K562 (cell line): ENCODE measurements at regions not wholly inside any gene's neighbourhood (a gene's known extent, or its start where the extent isn't known, plus 50 kb on each side); places are given as distances from the start of the nearest gene placed in this dataset.

ENCODE experiments used
- ATAC-seq: fragments of 200-7000 bp; cut with Tn5 transposase; 3 replicates; pipeline ENCODE4 v1.9.1; 2020; ENCODE audit warnings: moderate library complexity
- BruUV-seq: library from RNA; stranded (reverse); fragments of 400-500 nt; replicated peaks from 2 replicates; lab custom pipeline; 2021; lab: Mats Ljungman, UMichigan
- CTCF ChIA-PET: fragments of 300-600 bp; formaldehyde crosslinking; extraction: SDS; loops from one replicate; lab custom pipeline; 2021; ENCODE audit warnings: low intra/inter-chr PET ratio; lab: Yijun Ruan, JAX
- POLR2A ChIA-PET: fragments of 300-600, 350-650 bp; sonication (Branson Sonifier 250); formaldehyde crosslinking; extraction: SDS; loops from one replicate; lab custom pipeline; 2021; ENCODE audit warnings: antibody characterized with exemption, inconsistent platforms; lab: Yijun Ruan, JAX
- DNase-seq, 4 experiments: peaks; one replicate each; pipeline versions ENCODE4 v3.0.0 to v3.0.0-alpha.2; 2011 to 2018; ENCODE audit warnings: low spot score in 3 of 4, mixed read lengths in 3 of 4; ENCODE audit errors: extremely low read depth in 1 of 4
- FAIRE-seq: peaks from 2 replicates; lab custom pipeline; 2011; peaks lifted over from hg19 to GRCh38; lab: Jason Lieb, UNC
- H2AFZ ChIP-seq: 2 replicates; pipeline ENCODE4 v1.6.0; 2011; ENCODE audit warnings: low read depth, low read length, control low read depth, inconsistent platforms
- H3K27ac ChIP-seq: fragments of 200-600 bp; 3 replicates; pipeline ENCODE4 v1.8.0; 2011; ENCODE audit warnings: low read depth, mild to moderate bottlenecking, control low read depth, inconsistent platforms, low read length, moderate library complexity, mixed read lengths; ENCODE audit errors: extremely low read depth
- H3K27me3 ChIP-seq, 2 experiments: fragments of 300-600 bp in 1 of 2; 2 replicates in 1 of 2; 3 replicates in 1 of 2; pipeline versions ENCODE4 v1.6.0 to v1.8.0; 2011; ENCODE audit warnings: inconsistent platforms in 2 of 2, low read length in 2 of 2, mild to moderate bottlenecking in 1 of 2, mixed read lengths in 1 of 2, moderate library complexity in 1 of 2; ENCODE audit not compliant: control insufficient read depth in 2 of 2, insufficient read depth in 2 of 2
- H3K36me3 ChIP-seq: fragments of 300-600 bp; 3 replicates; pipeline ENCODE4 v1.8.0; 2011; ENCODE audit warnings: mild to moderate bottlenecking, low read length, inconsistent platforms; ENCODE audit not compliant: control insufficient read depth, insufficient read depth
- H3K4me1 ChIP-seq, 2 experiments: fragments of 200-600 bp in 1 of 2; replicated peaks in 1 of 2; 2 replicates in 1 of 2; 3 replicates in 1 of 2; pipeline versions ENCODE4 v1.5.1 to v1.8.0; 2011; ENCODE audit warnings: inconsistent platforms in 2 of 2, low read length in 2 of 2, mild to moderate bottlenecking in 1 of 2, mixed read lengths in 1 of 2, moderate library complexity in 1 of 2; ENCODE audit not compliant: control insufficient read depth in 2 of 2, insufficient read depth in 2 of 2
- H3K4me2 ChIP-seq: 2 replicates; pipeline ENCODE4 v1.6.1; 2011; ENCODE audit warnings: low read length, control low read depth, inconsistent platforms, mixed read lengths; ENCODE audit not compliant: insufficient read depth
- H3K4me3 ChIP-seq: fragments of 200-600 bp; sonication (generic), shearing (Covaris generic); 2 replicates; pipeline ENCODE4 v1.5.1; 2016; ENCODE audit warnings: control low read depth, inconsistent platforms
- H3K79me2 ChIP-seq: fragments of 200-600 bp; 3 replicates; pipeline ENCODE4 v1.8.0; 2011; ENCODE audit warnings: low read length, inconsistent platforms; ENCODE audit not compliant: control insufficient read depth, insufficient read depth
- H3K9ac ChIP-seq, 2 experiments: 2 replicates each; pipeline versions ENCODE4 v1.6.0 to v1.6.1; 2011; ENCODE audit warnings: low read depth in 2 of 2, low read length in 2 of 2, control low read depth in 1 of 2, inconsistent platforms in 1 of 2, mild to moderate bottlenecking in 1 of 2, mixed read lengths in 1 of 2; ENCODE audit not compliant: insufficient read depth in 1 of 2
- H3K9me1 ChIP-seq: one replicate; pipeline ENCODE4 v1.6.0; 2011; ENCODE audit warnings: inconsistent platforms, mild to moderate bottlenecking, low read length, moderate library complexity; ENCODE audit not compliant: control insufficient read depth, insufficient read depth
- H3K9me3 ChIP-seq: replicated peaks from 2 replicates; pipeline ENCODE4 v1.5.1; 2011; ENCODE audit warnings: low read depth, low read length, inconsistent platforms; ENCODE audit not compliant: control insufficient read depth, insufficient read depth
- H4K20me1 ChIP-seq: replicated peaks from 2 replicates; pipeline ENCODE4 v1.6.1; 2011; ENCODE audit warnings: low read length, inconsistent platforms, mixed read lengths; ENCODE audit not compliant: control insufficient read depth, insufficient read depth
- KAT7 ChIP-seq: sonication (generic); formaldehyde crosslinking; IDR thresholded peaks from 2 replicates; pipeline ENCODE4 v1.8.0; 2022; ENCODE audit warnings: missing genetic modification reagents, mild to moderate bottlenecking, borderline replicate concordance
- MYC ChIP-seq, 2 experiments: fragments of 250-450 bp in 1 of 2; sonication (Bioruptor Pico) in 1 of 2; IDR thresholded peaks; 2 replicates each; pipeline versions ENCODE4 v1.5.1 to v1.6.1; 2012 to 2021; ENCODE audit warnings: low read depth in 2 of 2, borderline replicate concordance in 1 of 2, improper control_type of control experiment in 1 of 2, low read length in 1 of 2, mild to moderate bottlenecking in 1 of 2, moderate library complexity in 1 of 2
- NFYB ChIP-seq: IDR thresholded peaks from 2 replicates; pipeline ENCODE4 v1.6.1; 2011; ENCODE audit warnings: mild to moderate bottlenecking, moderate library complexity; ENCODE audit not compliant: insufficient read length; ENCODE audit errors: extremely low read depth
- PHF21A ChIP-seq: fragments of 450-650 bp; IDR thresholded peaks from 2 replicates; pipeline ENCODE4 v1.6.1; 2017; ENCODE audit warnings: low read depth, borderline replicate concordance
- SIN3B ChIP-seq: fragments of 450-650 bp; IDR thresholded peaks from 2 replicates; pipeline ENCODE4 v1.6.1; 2017; ENCODE audit warnings: low read depth, mild to moderate bottlenecking, moderate library complexity
- XRCC4 ChIP-seq: IDR thresholded peaks from one replicate; pipeline ENCODE4 v1.6.1; 2011; ENCODE audit not compliant: insufficient read depth, insufficient read length; ENCODE audit errors: extremely low read depth
- ZFP36 ChIP-seq: fragments of 150-350 bp; IDR thresholded peaks from 2 replicates; pipeline ENCODE4 v1.6.1; 2018; ENCODE audit warnings: low read length, low read depth; ENCODE audit not compliant: partially characterized antibody
- ZNF780A ChIP-seq: fragments of 250-450 bp; sonication (Bioruptor Pico); IDR thresholded peaks from 2 replicates; pipeline ENCODE4 v1.5.0; 2021; ENCODE audit warnings: mild to moderate bottlenecking
- WGBS: fragments of 100-300 bp; shearing (Covaris generic); methylation state at CpG from one replicate; pipeline ENCODE4 v1.1.6; 2016; ENCODE audit warnings: low coverage, mixed read lengths; ENCODE audit not compliant: insufficient coverage; ENCODE audit errors: missing lambda C conversion rate; 5-methylcytosine and 5-hydroxymethylcytosine counted together
- in situ Hi-C: fragments of 300-500 bp; cut with MboI; formaldehyde crosslinking; loops from 4 replicates; pipeline ENCODE4 v1.15.0; 2018; ENCODE audit warnings: inconsistent platforms, mixed read lengths
- intact Hi-C: fragments of 100-400 bp; cut with micrococcal nuclease; formaldehyde crosslinking; loops from 2 replicates; pipeline ENCODE4 v1.14.2; 2022
- TF ChIP-seq, protein P1 (sequence below): fragments of 250-450 bp; sonication (Bioruptor Pico); IDR thresholded peaks from 2 replicates; pipeline ENCODE4 v1.8.0; 2021; ENCODE audit warnings: borderline replicate concordance, mild to moderate bottlenecking, moderate library complexity; ENCODE audit not compliant: poor library complexity, severe bottlenecking
- TF ChIP-seq, protein P2 (sequence below): fragments of 250-450 bp; sonication (Bioruptor Pico); IDR thresholded peaks from 2 replicates; pipeline ENCODE4 v1.5.0; 2021
- TF ChIP-seq, protein P3 (sequence below): sonication (generic); formaldehyde crosslinking; IDR thresholded peaks from 2 replicates; pipeline ENCODE4 v1.8.1; 2023; ENCODE audit warnings: mild to moderate bottlenecking, missing genetic modification reagents

DNA sequence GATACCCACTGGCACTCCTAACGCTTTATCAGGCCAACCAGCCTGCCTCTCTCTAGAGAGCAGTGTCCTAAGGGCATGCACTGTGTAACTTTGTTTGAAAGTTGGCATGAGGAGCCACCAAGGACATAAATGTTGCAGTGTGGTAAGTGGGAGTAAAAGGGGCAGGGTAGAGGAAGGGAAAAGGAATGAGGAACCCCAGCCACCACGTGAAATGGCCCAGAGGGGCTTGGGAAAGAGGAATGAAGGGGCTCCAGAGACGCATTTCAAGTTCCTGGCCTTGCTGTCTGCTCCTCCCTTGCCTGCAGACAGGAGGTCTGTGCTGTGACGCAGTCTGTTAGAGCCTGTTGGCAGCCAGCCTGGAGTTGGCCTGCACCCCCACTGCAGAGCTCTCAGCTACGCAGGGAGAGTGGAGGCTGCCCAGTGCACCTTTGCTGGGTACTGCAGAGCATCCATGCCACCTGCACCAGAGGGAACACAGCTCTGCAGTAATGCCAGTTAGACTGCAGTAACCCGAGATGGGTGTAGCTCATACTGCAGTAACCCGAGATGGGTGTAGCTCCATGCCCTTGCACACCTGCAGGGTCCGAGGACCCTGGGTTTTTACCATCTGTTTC lies 86.8 kb upstream of the SNAP25 start (continued):
- TF ChIP-seq, protein P1, sequence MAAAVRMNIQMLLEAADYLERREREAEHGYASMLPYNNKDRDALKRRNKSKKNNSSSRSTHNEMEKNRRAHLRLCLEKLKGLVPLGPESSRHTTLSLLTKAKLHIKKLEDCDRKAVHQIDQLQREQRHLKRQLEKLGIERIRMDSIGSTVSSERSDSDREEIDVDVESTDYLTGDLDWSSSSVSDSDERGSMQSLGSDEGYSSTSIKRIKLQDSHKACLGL (CRISPR knock-in tag) = no peak
- no peak for TF ChIP-seq PHF21A
- TF ChIP-seq KAT7 (CRISPR knock-in tag) = no peak

DNA sequence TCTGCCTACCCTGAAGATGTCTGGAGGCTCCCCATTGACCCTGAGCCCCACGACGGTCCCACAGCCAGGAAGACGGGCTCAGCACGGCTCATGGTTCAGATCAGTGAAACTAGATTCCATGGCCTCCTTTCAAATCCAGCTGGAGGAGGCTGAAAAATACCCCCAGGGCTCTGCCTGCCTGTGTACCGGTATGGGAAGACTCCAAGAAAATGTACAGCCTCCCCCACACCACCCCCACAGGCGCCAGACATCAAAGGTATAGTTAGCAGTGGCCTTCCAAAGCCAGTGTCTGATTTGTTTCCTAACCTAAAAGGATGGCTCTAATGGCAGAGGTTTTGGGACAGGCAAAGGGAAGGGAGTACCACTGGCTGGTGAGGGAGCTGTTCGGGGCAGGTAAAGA lies 86.2 kb upstream of the SNAP25 start:
- Histone ChIP-seq H3K79me2 (no peaks in the 10 kb centered on the region), H3K36me3 (no peaks in the 10 kb centered on the region), H3K9me1 (no peaks in the 10 kb centered on the region), H3K4me1 (no peaks in the 10 kb centered on the region), H3K27me3 (no peaks in the 10 kb centered on the region), H3K4me3 (no peak overlapping the region), H3K9me3 (no peaks in the 10 kb centered on the region), H2AFZ (no peak overlapping the region), H3K27ac (no peak overlapping the region), H3K9ac (no peak overlapping the region), H4K20me1 (no peaks in the 10 kb centered on the region), H3K4me2 (no peak overlapping the region)
- in situ Hi-C loops (no loop called here), intact Hi-C loops (no loop called here)
- CTCF ChIA-PET = no interaction called here
- BruUV-seq = no TSS peak
- FAIRE-seq = no peak
- no peak for DNase-seq
- POLR2A ChIA-PET = no interaction called here
- 2% methylated on average over 7 of the region's 7 CpGs for WGBS
- no peak for ATAC-seq
- TF ChIP-seq, protein P2, sequence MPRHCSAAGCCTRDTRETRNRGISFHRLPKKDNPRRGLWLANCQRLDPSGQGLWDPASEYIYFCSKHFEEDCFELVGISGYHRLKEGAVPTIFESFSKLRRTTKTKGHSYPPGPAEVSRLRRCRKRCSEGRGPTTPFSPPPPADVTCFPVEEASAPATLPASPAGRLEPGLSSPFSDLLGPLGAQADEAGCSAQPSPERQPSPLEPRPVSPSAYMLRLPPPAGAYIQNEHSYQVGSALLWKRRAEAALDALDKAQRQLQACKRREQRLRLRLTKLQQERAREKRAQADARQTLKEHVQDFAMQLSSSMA = no peak
- TF ChIP-seq MYC (IDR thresholded peaks at IDR 0.05; ENCODE audit: low read depth, low read length) = no peak
- no peak for TF ChIP-seq MYC (CRISPR knock-in tag; IDR thresholded peaks at IDR 0.05; ENCODE audit: borderline replicate concordance, low read depth)
- TF ChIP-seq ZFP36 = no peak
- no peak for TF ChIP-seq XRCC4
- no peak for TF ChIP-seq ZNF780A (CRISPR knock-in tag)
- TF ChIP-seq, protein P3, sequence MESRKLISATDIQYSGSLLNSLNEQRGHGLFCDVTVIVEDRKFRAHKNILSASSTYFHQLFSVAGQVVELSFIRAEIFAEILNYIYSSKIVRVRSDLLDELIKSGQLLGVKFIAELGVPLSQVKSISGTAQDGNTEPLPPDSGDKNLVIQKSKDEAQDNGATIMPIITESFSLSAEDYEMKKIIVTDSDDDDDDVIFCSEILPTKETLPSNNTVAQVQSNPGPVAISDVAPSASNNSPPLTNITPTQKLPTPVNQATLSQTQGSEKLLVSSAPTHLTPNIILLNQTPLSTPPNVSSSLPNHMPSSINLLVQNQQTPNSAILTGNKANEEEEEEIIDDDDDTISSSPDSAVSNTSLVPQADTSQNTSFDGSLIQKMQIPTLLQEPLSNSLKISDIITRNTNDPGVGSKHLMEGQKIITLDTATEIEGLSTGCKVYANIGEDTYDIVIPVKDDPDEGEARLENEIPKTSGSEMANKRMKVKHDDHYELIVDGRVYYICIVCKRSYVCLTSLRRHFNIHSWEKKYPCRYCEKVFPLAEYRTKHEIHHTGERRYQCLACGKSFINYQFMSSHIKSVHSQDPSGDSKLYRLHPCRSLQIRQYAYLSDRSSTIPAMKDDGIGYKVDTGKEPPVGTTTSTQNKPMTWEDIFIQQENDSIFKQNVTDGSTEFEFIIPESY (CRISPR knock-in tag) = no peak
- TF ChIP-seq SIN3B = no peak
- no peak for TF ChIP-seq NFYB
